ENCODE measurements at regions not wholly inside any gene's neighbourhood (a gene's known extent, or its start where the extent isn't known, plus 50 kb on each side); places are given as distances from the start of the nearest gene placed in this dataset.

DNA sequence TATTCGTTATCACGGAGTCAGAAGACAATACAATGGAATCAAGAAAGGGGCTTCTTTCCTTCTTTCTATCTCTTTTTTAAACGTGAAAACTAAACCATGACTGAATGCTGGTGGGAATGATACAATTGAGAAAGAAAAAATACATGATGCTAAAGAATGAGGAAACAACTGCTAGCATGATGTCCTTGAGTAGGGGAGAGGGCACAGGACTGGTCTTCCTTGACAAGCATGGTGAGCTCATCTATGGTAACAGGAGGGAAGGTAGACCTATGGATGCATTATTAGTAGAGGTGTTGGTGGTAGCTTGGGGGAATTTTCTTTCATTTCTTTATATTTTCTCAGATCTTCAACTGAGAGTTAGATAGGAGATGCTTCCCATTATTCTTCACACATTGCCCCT lies 88.9 kb upstream of the COL1A2 start:
- no peaks in the 10 kb centered on the region for H3K79me2 ChIP-seq (ENCODE audit: control insufficient read depth, insufficient read depth, low read length)
- intact Hi-C loops (cut with micrococcal nuclease), result no loop called here
- H3K9me1 ChIP-seq (replicated peaks; ENCODE audit: control insufficient read depth, extremely low read depth, insufficient read depth, low read length), result no peaks in the 10 kb centered on the region
- BruUV-seq (replicated peaks), result no TSS peak
- H4K20me1 ChIP-seq (replicated peaks; ENCODE audit: control insufficient read depth, extremely low read depth, insufficient read depth, low read length), result no peaks in the 10 kb centered on the region
- no peak overlapping the region for H3K27ac ChIP-seq (ENCODE audit: insufficient read depth, low read depth, low read length)
- dilution Hi-C loops (cut with MboI; ENCODE audit: extremely low pct_ligation_motif_present, low sequenced_read_pairs), result no loop called here
- no peak overlapping the region for H3K4me3 ChIP-seq (replicated peaks in 1 of 3; ENCODE audit: insufficient read depth in 1 of 3, low read depth in 1 of 3, low read length in 3 of 3)
- H3K36me3 ChIP-seq (ENCODE audit: control insufficient read depth in 2 of 2, extremely low read depth in 1 of 2, insufficient read depth in 2 of 2, low read length in 2 of 2), result no peaks in the 10 kb centered on the region
- ChIA-PET CTCF (interaction anchor here (0.8 to 2.4 kb wide), 2 partner anchors 10 to 40 kb away, joined by 3 to 8 read pairs; no protein-coding TSS in a partner anchor), POLR2A (no interaction called here)
- H3K4me2 ChIP-seq (ENCODE audit: insufficient read depth, low read length), result no peak overlapping the region
- no peaks in the 10 kb centered on the region for H3K27me3 ChIP-seq (ENCODE audit: control insufficient read depth in 2 of 2, insufficient read depth in 2 of 2, low read length in 2 of 2)
- TF ChIP-seq JUN (IDR thresholded peaks at IDR 0.05; ENCODE audit: borderline replicate concordance, insufficient read depth, insufficient read length, low read depth), result no peak
- no peak for TF ChIP-seq MYC (IDR thresholded peaks at IDR 0.05; ENCODE audit: low read depth, low read length)
- no peak overlapping the region for H2AFZ ChIP-seq (ENCODE audit: low read depth, low read length)
- peaks cover 30% of the 10 kb centered on the region for H3K4me1 ChIP-seq (ENCODE audit: control insufficient read depth, extremely low read depth, insufficient read depth, low read length)
- H3K9me3 ChIP-seq (replicated peaks; ENCODE audit: control insufficient read depth, insufficient read depth, low read length), result no peaks in the 10 kb centered on the region
- FAIRE-seq (no peak), DNase-seq (ENCODE audit: low read depth, low spot score) (no peak)
- H3K9ac ChIP-seq (replicated peaks; ENCODE audit: extremely low read depth, insufficient read depth, low read length), result no peak overlapping the region

DNA sequence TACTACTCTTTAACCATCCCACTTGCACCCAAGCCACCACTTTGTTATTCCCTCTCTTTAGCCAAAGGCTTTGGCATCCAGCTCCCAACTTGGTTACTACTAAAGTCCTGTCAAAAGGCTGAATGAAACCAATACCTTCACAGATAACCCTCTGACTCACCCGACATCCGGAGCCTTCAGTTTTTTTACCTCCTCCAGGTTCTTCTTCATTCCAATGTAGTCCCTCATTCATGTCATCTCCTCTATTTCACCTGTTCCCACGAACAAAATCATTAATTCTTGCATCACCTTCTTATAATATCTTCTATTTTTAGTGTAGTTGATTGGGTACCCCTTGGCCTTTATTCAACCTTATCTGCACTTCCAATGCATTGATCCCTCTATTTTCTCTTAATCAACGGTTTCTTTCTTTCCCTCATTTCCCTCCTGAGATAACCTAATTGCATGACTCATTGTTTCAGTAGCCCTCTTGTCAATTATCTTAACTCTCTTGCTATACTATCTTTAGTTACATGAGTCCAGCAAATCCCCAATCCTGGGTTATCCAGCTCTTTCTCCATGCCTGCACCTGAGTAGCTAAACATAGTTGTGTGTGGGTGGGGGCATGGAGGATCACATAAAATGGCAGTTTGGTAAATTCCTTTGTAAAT lies 87.2 kb upstream of the COL1A2 start:
- dilution Hi-C loops (cut with MboI; ENCODE audit: extremely low pct_ligation_motif_present, low sequenced_read_pairs) (no loop called here), intact Hi-C loops (cut with micrococcal nuclease) (no loop called here)
- Histone ChIP-seq H3K4me3 (replicated peaks in 1 of 3; ENCODE audit: insufficient read depth in 1 of 3, low read depth in 1 of 3, low read length in 3 of 3) (no peak overlapping the region), H3K4me2 (ENCODE audit: insufficient read depth, low read length) (no peak overlapping the region), H3K36me3 (ENCODE audit: control insufficient read depth in 2 of 2, extremely low read depth in 1 of 2, insufficient read depth in 2 of 2, low read length in 2 of 2) (no peaks in the 10 kb centered on the region), H3K27ac (ENCODE audit: insufficient read depth, low read depth, low read length) (no peak overlapping the region), H3K27me3 (ENCODE audit: control insufficient read depth in 2 of 2, insufficient read depth in 2 of 2, low read length in 2 of 2) (no peaks in the 10 kb centered on the region), H3K9ac (replicated peaks; ENCODE audit: extremely low read depth, insufficient read depth, low read length) (no peak overlapping the region), H3K9me1 (replicated peaks; ENCODE audit: control insufficient read depth, extremely low read depth, insufficient read depth, low read length) (no peaks in the 10 kb centered on the region), H3K4me1 (ENCODE audit: control insufficient read depth, extremely low read depth, insufficient read depth, low read length) (peaks cover 14% of the 10 kb centered on the region), H3K79me2 (ENCODE audit: control insufficient read depth, insufficient read depth, low read length) (no peaks in the 10 kb centered on the region), H3K9me3 (replicated peaks; ENCODE audit: control insufficient read depth, insufficient read depth, low read length) (no peaks in the 10 kb centered on the region), H4K20me1 (replicated peaks; ENCODE audit: control insufficient read depth, extremely low read depth, insufficient read depth, low read length) (no peaks in the 10 kb centered on the region), H2AFZ (ENCODE audit: low read depth, low read length) (no peak overlapping the region)
- BruUV-seq (replicated peaks), result no TSS peak
- DNase-seq (ENCODE audit: low read depth, low spot score), result no peak
- FAIRE-seq, result no peak
- ChIA-PET CTCF (interaction anchor here (1.1 to 2.4 kb wide), 4 partner anchors 10 to 88 kb away, joined by 3 to 8 read pairs (median 6); no protein-coding TSS in a partner anchor), POLR2A (no interaction called here)
- no peak for TF ChIP-seq MYC (IDR thresholded peaks at IDR 0.05; ENCODE audit: low read depth, low read length)
- peak; percentile 4 for TF ChIP-seq JUN (IDR thresholded peaks at IDR 0.05; ENCODE audit: borderline replicate concordance, insufficient read depth, insufficient read length, low read depth)
